ENCODE measurements at regions not wholly inside any gene's neighbourhood (a gene's known extent, or its start where the extent isn't known, plus 50 kb on each side); places are given as distances from the start of the nearest gene placed in this dataset.

GRCh38 chr10:35927990-35928488, 285.9 kb upstream of the FZD8 start:
- TF ChIP-seq, protein P1, sequence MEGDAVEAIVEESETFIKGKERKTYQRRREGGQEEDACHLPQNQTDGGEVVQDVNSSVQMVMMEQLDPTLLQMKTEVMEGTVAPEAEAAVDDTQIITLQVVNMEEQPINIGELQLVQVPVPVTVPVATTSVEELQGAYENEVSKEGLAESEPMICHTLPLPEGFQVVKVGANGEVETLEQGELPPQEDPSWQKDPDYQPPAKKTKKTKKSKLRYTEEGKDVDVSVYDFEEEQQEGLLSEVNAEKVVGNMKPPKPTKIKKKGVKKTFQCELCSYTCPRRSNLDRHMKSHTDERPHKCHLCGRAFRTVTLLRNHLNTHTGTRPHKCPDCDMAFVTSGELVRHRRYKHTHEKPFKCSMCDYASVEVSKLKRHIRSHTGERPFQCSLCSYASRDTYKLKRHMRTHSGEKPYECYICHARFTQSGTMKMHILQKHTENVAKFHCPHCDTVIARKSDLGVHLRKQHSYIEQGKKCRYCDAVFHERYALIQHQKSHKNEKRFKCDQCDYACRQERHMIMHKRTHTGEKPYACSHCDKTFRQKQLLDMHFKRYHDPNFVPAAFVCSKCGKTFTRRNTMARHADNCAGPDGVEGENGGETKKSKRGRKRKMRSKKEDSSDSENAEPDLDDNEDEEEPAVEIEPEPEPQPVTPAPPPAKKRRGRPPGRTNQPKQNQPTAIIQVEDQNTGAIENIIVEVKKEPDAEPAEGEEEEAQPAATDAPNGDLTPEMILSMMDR (conservative IDR thresholded peaks at IDR 0.05) = no peak
- no peaks in the 10 kb centered on the region for H3K36me3 Mint-ChIP-seq (ENCODE audit: low read depth)
- H3K4me1 Mint-ChIP-seq = peaks cover 8% of the 10 kb centered on the region
- H3K27me3 Mint-ChIP-seq (ENCODE audit: low read depth) = no peaks in the 10 kb centered on the region
- no peak for DNase-seq (ENCODE audit: low read depth, low spot score)
- H3K4me3 Mint-ChIP-seq = no peak overlapping the region
- H3K27ac Mint-ChIP-seq (ENCODE audit: unreplicated experiment) = no peak overlapping the region
- H3K9me3 Mint-ChIP-seq = no peaks in the 10 kb centered on the region

- Mint-ChIP-seq H3K27ac (ENCODE audit: unreplicated experiment) (no peak overlapping the region), H3K4me3 (no peak overlapping the region), H3K9me3 (no peaks in the 10 kb centered on the region), H3K36me3 (ENCODE audit: low read depth) (no peaks in the 10 kb centered on the region), H3K4me1 (peaks cover 14% of the 10 kb centered on the region), H3K27me3 (ENCODE audit: low read depth) (no peaks in the 10 kb centered on the region)
- DNase-seq (ENCODE audit: low read depth, low spot score) = no peak
- TF ChIP-seq, protein P1 (conservative IDR thresholded peaks at IDR 0.05) = no peak
These were observed 285.2 kb upstream of the FZD8 start for GRCh38 chr10:35927341-35927740.

DNA sequence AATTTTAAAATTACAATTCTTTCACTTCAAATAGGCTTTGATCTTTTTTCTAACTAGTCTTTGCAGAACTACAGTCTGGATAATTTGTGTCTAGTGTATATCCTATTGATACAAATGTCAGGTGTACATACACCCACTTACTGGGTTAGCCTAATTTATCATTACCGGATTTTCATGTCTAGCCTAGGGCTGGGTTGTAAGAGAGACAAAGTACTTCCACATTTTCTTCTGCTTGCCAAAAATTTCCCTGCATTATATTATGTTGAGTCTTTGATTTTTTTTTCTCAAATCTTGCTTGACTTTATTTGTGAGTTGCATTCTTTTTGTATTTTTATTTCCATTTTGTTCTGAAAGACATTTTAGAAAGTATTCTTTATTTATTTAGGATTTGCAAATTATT, 284.8 kb upstream of the FZD8 start:
- H3K4me3 Mint-ChIP-seq = no peak overlapping the region
- TF ChIP-seq, protein P1 (conservative IDR thresholded peaks at IDR 0.05) = no peak
- no peaks in the 10 kb centered on the region for H3K36me3 Mint-ChIP-seq (ENCODE audit: low read depth)
- no peaks in the 10 kb centered on the region for H3K27me3 Mint-ChIP-seq (ENCODE audit: low read depth)
- H3K4me1 Mint-ChIP-seq = peaks cover 14% of the 10 kb centered on the region
- no peak overlapping the region for H3K27ac Mint-ChIP-seq (ENCODE audit: unreplicated experiment)
- H3K9me3 Mint-ChIP-seq = no peaks in the 10 kb centered on the region
- no peak for DNase-seq (ENCODE audit: low read depth, low spot score)

DNA sequence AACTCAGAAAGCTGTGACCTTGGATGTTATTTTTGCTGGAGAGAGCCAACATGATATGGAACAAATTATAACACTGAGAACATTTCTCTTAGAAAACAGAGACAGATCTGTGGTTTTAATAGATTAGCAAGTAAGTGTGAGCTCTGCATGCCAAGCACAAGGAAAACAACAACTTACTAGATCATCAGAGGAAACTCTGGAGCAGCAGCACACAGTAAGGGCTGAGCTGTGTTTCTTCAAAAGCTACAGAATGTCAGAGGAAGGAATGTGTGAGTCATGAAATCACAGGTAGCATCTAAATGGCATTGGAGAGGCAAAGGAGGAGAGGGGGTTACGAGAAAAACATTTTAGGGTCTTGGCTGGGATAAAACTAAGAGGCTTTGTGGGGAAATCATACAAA, 283.4 kb upstream of the FZD8 start:
- no peaks in the 10 kb centered on the region for H3K27me3 Mint-ChIP-seq (ENCODE audit: low read depth)
- no peaks in the 10 kb centered on the region for H3K9me3 Mint-ChIP-seq
- TF ChIP-seq, protein P1 (conservative IDR thresholded peaks at IDR 0.05) = no peak
- no peaks in the 10 kb centered on the region for H3K36me3 Mint-ChIP-seq (ENCODE audit: low read depth)
- H3K4me1 Mint-ChIP-seq = peaks cover 14% of the 10 kb centered on the region
- no peak for DNase-seq (ENCODE audit: low read depth, low spot score)
- no peak overlapping the region for H3K4me3 Mint-ChIP-seq
- H3K27ac Mint-ChIP-seq (ENCODE audit: unreplicated experiment) = no peak overlapping the region

DNA sequence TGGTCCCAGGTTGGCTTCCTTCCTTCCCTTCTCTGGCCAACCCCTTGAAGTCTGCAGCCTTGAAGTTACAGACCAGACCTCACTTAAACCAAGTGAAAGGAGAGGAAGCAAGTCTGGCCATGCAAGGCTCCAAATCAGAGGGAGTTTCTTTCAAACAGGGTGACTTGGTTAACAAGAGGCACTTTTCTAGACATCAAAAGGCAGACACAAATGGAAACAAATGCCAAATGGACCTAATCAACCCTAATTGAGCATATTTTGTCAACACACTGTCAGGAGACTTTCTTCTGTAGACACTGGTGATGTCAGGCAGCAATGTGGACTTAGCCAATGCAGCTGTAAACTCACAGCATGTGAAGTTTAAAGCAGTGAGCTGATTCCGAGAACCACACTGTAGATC, 282.7 kb upstream of the FZD8 start:
- Mint-ChIP-seq H3K9me3 (no peaks in the 10 kb centered on the region), H3K27me3 (ENCODE audit: low read depth) (no peaks in the 10 kb centered on the region), H3K4me1 (peaks cover 21% of the 10 kb centered on the region), H3K36me3 (ENCODE audit: low read depth) (no peaks in the 10 kb centered on the region), H3K4me3 (no peak overlapping the region), H3K27ac (ENCODE audit: unreplicated experiment) (no peak overlapping the region)
- TF ChIP-seq, protein P1 (conservative IDR thresholded peaks at IDR 0.05) = no peak
- no peak for DNase-seq (ENCODE audit: low read depth, low spot score)

Measured in neural crest cell (in vitro differentiated cells).